ENCODE measurements at regions not wholly inside any gene's neighbourhood (a gene's known extent, or its start where the extent isn't known, plus 50 kb on each side); places are given as distances from the start of the nearest gene placed in this dataset.

DNA sequence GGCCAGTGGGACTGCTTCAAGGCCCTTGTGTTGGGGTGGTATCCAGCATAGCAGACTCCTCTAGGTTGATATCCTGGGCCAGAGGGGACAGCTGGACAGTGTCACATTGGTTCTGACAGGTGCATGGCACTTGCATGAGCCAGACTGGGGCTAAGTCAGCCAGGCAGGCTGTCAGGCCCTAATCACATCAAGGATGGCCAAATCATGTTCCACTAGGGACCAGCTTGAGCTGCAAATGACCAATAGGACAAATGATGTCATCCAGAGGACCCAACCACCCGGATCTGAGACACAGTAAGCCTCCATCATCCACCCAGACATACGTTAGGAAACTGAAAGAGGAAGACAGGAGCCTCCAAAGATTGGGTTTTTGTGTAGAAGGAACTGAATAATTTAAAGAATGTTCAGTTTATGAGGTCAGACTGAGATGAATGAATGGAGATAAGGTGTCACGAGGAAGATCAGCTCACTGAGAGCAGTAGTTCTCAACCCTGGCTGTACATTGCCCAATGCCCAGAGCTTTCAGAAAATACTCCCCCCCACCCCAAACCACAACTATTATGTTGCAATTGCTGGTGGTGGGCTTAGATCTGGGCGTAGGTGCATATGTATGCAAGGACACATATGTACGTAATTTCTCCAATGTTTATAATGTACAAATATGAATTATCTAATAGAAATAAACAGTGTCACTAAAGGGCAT, 75.2 kb upstream of the INHBA start:
- no peak for DNase-seq (ENCODE audit: low read depth)
- TF ChIP-seq, protein P1, sequence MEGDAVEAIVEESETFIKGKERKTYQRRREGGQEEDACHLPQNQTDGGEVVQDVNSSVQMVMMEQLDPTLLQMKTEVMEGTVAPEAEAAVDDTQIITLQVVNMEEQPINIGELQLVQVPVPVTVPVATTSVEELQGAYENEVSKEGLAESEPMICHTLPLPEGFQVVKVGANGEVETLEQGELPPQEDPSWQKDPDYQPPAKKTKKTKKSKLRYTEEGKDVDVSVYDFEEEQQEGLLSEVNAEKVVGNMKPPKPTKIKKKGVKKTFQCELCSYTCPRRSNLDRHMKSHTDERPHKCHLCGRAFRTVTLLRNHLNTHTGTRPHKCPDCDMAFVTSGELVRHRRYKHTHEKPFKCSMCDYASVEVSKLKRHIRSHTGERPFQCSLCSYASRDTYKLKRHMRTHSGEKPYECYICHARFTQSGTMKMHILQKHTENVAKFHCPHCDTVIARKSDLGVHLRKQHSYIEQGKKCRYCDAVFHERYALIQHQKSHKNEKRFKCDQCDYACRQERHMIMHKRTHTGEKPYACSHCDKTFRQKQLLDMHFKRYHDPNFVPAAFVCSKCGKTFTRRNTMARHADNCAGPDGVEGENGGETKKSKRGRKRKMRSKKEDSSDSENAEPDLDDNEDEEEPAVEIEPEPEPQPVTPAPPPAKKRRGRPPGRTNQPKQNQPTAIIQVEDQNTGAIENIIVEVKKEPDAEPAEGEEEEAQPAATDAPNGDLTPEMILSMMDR (IDR thresholded peaks at IDR 0.05; ENCODE audit: control insufficient read depth, insufficient read depth, low read depth, low read length, missing control alignments), result no peak
- no peak overlapping the region for H3K4me3 ChIP-seq (ENCODE audit: control insufficient read depth, low read depth, low read length)

DNA sequence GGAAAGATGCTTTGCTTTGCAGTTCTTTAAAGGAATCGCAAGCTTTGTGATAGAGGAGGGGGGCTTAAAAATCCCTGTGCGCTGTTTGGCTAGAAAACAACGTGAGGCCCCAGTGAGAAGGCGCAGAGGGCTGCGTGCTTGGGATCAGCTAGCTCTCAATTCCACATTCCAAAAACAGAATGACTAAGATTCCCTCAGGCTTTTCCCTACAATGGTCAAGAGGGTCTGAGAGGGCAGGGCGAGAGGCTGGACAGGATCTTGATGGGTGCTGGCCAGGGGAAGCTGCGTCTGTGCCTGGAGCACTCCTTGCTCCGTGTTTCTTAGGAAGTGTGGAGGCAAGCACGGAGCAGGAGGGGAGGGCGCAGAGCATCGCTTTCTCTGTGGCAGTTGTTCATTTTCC, 72.1 kb upstream of the INHBA start:
- H3K4me3 ChIP-seq (ENCODE audit: control insufficient read depth, low read depth, low read length), result no peak overlapping the region
- DNase-seq (ENCODE audit: low read depth), result no peak
- TF ChIP-seq, protein P1 (IDR thresholded peaks at IDR 0.05; ENCODE audit: control insufficient read depth, insufficient read depth, low read depth, low read length, missing control alignments), result no peak

DNA sequence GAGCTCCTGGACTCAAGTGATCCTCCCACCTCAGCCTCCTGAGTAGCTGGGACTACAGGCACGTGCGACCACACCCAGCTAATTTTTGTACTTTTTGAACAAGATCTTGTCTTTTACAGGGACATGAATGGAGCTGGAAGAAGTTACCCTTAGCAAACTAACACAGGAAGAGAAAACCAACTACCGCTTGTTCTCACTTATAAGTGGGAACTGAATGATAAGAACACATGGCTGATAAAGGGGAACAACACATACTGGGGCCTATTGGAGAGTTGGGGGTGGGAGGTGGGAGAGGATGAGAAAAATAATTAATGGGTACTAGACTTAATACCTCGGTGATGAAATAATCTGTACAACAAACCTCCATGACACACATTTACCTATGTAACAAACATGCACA, 70.9 kb upstream of the INHBA start:
- H3K4me3 ChIP-seq (ENCODE audit: control insufficient read depth, low read depth, low read length), result no peak overlapping the region
- no peak for DNase-seq (ENCODE audit: low read depth)
- TF ChIP-seq, protein P1 (IDR thresholded peaks at IDR 0.05; ENCODE audit: control insufficient read depth, insufficient read depth, low read depth, low read length, missing control alignments), result no peak

DNA sequence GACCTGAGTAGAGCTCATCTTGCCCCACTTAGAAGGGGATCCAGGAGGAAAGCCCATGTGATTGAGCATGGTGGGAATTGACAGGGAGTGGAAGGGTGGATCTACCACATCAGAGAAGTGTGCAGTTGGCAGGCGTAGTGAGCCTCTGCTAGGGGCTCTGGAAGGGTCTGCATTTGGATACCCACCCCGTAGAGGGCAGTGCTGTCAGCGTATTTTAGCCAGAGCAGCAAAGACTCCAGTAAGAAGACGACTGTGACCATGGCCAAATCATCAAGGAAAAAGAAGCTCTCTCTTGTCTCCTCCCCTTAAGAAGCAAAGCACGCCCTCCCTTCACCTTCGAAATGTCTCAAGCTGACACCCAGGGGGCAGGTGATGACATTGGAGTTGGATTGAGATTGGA, 68.8 kb upstream of the INHBA start:
- TF ChIP-seq, protein P1 (IDR thresholded peaks at IDR 0.05; ENCODE audit: control insufficient read depth, insufficient read depth, low read depth, low read length, missing control alignments), result no peak
- no peak for DNase-seq (ENCODE audit: low read depth)
- no peak overlapping the region for H3K4me3 ChIP-seq (ENCODE audit: control insufficient read depth, low read depth, low read length)

DNA sequence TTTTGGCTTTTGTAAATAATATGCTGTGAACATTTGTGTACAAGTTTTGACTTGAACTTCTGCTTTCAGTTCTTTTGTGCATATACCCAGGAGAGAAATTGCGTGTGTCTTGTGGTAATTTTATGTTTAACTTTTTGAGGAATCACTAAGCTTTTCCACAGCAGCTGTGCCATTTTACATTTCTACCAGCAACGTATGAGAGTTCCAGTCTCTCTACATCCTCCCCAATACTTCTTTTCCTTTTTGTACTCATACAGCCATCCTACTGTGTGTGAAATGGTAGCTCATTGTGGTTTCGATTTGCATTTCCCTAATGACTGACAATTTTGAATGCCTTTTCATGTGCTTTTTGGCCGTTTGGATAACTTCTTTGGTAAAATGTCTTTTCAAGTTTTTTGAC, 66.3 kb upstream of the INHBA start:
- no peak overlapping the region for H3K4me3 ChIP-seq (ENCODE audit: control insufficient read depth, low read depth, low read length)
- DNase-seq (ENCODE audit: low read depth), result no peak
- TF ChIP-seq, protein P1 (IDR thresholded peaks at IDR 0.05; ENCODE audit: control insufficient read depth, insufficient read depth, low read depth, low read length, missing control alignments), result no peak

DNA sequence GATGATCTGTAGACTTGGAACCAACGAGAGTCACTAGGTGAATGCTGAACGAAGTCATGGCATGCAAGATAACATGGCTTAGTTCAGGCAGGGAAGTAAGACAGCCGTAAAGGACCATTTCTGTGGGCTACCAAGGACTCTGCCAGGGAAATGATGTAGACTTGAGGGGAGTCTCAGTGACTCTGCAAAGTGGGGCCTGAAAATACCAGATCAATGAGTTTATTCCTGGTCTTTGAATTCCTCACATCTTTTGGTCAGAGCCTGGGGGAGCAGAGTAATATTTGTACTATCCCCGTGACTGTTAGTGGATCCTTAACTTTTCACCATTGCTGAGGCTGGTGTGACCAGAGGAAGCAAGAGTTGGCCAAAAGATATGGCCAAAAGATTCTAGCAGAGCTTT, 60.7 kb upstream of the INHBA start:
- DNase-seq (ENCODE audit: low read depth), result no peak
- H3K4me3 ChIP-seq (ENCODE audit: control insufficient read depth, low read depth, low read length), result no peak overlapping the region
- TF ChIP-seq, protein P1 (IDR thresholded peaks at IDR 0.05; ENCODE audit: control insufficient read depth, insufficient read depth, low read depth, low read length, missing control alignments), result no peak
